Motor neuron (in vitro differentiated cells): ENCODE measurements at regions not wholly inside any gene's neighbourhood (a gene's known extent, or its start where the extent isn't known, plus 50 kb on each side); places are given as distances from the start of the nearest gene placed in this dataset.
"Not testable (repeated sequence)": the region's sequence is repeated elsewhere in the genome, so short reads cannot be mapped to it uniquely, and the experiment has no call there.

Experiments
- ATAC-seq, 8 experiments: fragments of 200-7000 bp; cut with Tn5 transposase; replicated peaks in 6 of 8; 2 replicates each; pipeline ENCODE4 v1.8.0; 2021; ENCODE audit warnings: mild to moderate bottlenecking in 8 of 8, moderate library complexity in 8 of 8
- H3K27ac ChIP-seq, 2 donors: fragments of 250-450 bp; sonication (Bioruptor Pico); 2 replicates each; pipeline ENCODE4 v1.9.0; 2021; ENCODE audit warnings: antibody characterized with exemption in 2 of 2, mild to moderate bottlenecking in 2 of 2, moderate library complexity in 1 of 2
- H3K4me1 ChIP-seq, 2 donors: fragments of 250-450 bp; sonication (Bioruptor Pico); replicated peaks in 1 of 2; 2 replicates each; pipeline ENCODE4 v1.6.1; 2021; ENCODE audit warnings: antibody characterized with exemption in 2 of 2, mild to moderate bottlenecking in 2 of 2, moderate library complexity in 1 of 2
- H3K4me3 ChIP-seq, 5 donors: fragments of 250-450 bp; sonication (Bioruptor Pico); 2 replicates each; pipeline ENCODE4 v1.9.0; 2021; ENCODE audit warnings: antibody characterized with exemption in 5 of 5, mild to moderate bottlenecking in 5 of 5, moderate library complexity in 4 of 5
- whole genome bisulfite sequencing, 10 experiments: fragments of 450-650 bp; shearing (Covaris generic); methylation state at CpG; one replicate each; pipeline ENCODE4 v1.0.0; 2022; 5-methylcytosine and 5-hydroxymethylcytosine counted together
- in situ Hi-C, 9 experiments: fragments of 400-800 bp; cut with MboI; loops; one replicate each; pipeline ENCODE4 v1.15.0; 2021; ENCODE audit warnings: low sequenced_read_pairs in 9 of 9, low pct_unique_long_range_greater_than_20kb in 2 of 9; ENCODE audit not compliant: unreplicated experiment in 9 of 9

- ATAC-seq, result no peak
- Histone ChIP-seq H3K4me3 (no peak overlapping the region), H3K4me1 (no peaks in the 10 kb centered on the region), H3K27ac (no peak overlapping the region)
- 0 to 100% (median 59%) methylated on average over 1 to 3 of the region's 3 CpGs; no CpG with 5 or more reads in 2 of the 10 experiments for WGBS, 10 experiments
- in situ Hi-C loops, result no loop called here
Observed at GRCh38 chr13:81058211-81058915, 717.4 kb upstream of the SPRY2 start.

GRCh38 chr13:81051873-81052272, 710.9 kb upstream of the SPRY2 start:
- no peak overlapping the region for H3K27ac ChIP-seq
- in situ Hi-C loops, result no loop called here
- no peak overlapping the region for H3K4me3 ChIP-seq
- ATAC-seq, result no peak
- no peaks in the 10 kb centered on the region for H3K4me1 ChIP-seq

- Histone ChIP-seq H3K4me1 (no peaks in the 10 kb centered on the region), H3K27ac (no peak overlapping the region), H3K4me3 (no peak overlapping the region)
- no peak for ATAC-seq
- 0 to 100% (median 77%) methylated on average over 1 to 7 of the region's 7 CpGs for WGBS, 10 experiments
- in situ Hi-C loops, result no loop called here
Observed at GRCh38 chr13:81048026-81048461, 707.1 kb upstream of the SPRY2 start.

DNA sequence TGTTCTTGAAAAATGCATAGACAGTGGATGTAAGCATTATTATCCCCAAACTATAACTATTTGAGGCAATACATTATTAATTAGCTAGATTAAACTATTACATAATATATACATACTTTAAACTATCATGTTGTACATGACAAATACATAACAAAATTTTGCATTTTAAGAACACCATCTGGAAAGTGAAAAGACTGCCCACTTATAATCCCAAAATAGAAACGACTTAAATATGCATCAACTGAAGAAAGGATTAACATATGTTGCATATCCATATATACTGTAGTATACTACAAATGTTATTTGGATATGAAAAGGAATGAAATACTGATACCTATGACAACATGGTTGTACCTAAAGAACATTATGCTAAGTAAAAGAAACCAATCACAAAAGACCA, 700.8 kb upstream of the SPRY2 start:
- in situ Hi-C loops, result no loop called here
- Histone ChIP-seq H3K4me1 (no peaks in the 10 kb centered on the region), H3K4me3 (no peak overlapping the region), H3K27ac (no peak overlapping the region)
- WGBS, 10 experiments, result 0 to 88% (median 54%) methylated on average over 1 of the region's 1 CpG; no CpG with 5 or more reads in 3 of the 10 experiments
- ATAC-seq, result peak in 1 of 8 experiments; percentile 39

GRCh38 chr13:81031996-81032395, 691.1 kb upstream of the SPRY2 start:
- in situ Hi-C loops, result no loop called here

DNA sequence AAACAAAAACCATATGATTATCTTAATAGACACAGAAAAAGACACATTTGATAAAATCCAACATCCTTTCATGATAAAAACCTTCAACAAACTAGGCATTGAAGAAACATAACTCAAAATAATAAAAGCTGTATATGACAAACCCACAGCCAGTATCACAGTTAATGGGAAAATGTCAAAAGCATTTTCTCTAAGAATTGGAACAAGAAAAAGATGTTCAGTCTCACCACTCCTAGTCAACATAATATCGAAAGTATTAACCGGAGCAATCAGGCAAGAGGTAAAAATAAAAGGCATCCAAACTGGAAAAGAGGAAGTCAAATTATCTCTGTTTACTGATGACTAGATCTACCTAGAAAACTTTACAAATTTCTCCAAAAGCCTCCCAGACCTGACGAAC, 684.2 kb upstream of the SPRY2 start:
- ATAC-seq, result no peak
- H3K4me3 ChIP-seq, result no peak overlapping the region
- no peaks in the 10 kb centered on the region for H3K4me1 ChIP-seq
- in situ Hi-C loops, result no loop called here
- 4 to 100% (median 84%) methylated on average over 3 of the region's 3 CpGs; no CpG with 5 or more reads in 1 of the 10 experiments for WGBS, 10 experiments
- H3K27ac ChIP-seq, result no peak overlapping the region

More at GRCh38 chr13:81031996-81032395, 691.1 kb upstream of the SPRY2 start:
- ATAC-seq, result no peak
- 0 to 100% (median 88%) methylated on average over 1 of the region's 1 CpG; no CpG with 5 or more reads in 1 of the 10 experiments for WGBS, 10 experiments
- no peak overlapping the region for H3K27ac ChIP-seq
- H3K4me1 ChIP-seq, result no peaks in the 10 kb centered on the region
- H3K4me3 ChIP-seq, result no peak overlapping the region

DNA sequence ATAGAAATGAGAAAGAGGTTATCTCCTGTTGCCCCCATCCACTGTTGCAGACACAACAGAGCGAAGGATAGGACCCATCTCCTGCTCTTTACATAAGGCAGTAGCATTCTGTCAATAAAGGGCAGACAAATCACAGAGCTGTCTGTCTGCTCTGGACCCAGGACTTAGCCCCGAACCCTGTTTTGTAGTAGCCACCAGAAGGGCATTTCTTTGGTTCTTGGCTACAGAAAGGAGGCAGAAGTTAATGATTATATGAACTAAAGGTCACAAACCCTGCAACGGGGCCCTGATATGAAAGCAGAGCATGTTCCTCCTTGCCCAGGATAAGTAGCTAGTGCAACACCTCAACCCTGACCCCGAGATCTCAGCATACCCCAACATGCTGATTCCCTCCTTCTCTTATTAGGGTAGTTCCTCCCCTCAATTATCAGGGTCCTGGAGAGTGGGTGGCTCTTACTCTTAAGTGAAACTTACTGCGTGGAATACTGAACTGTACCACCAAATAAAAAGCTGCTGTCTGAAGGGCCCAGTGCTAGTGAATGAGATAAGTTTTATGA, 680.4 kb upstream of the SPRY2 start:
- ATAC-seq, result no peak
- 0 to 100% (median 68%) methylated on average over 1 to 3 of the region's 5 CpGs; no CpG with 5 or more reads in 2 of the 10 experiments for WGBS, 10 experiments
- Histone ChIP-seq H3K4me3 (no peak overlapping the region), H3K4me1 (no peaks in the 10 kb centered on the region), H3K27ac (no peak overlapping the region)
- in situ Hi-C loops, result no loop called here

DNA sequence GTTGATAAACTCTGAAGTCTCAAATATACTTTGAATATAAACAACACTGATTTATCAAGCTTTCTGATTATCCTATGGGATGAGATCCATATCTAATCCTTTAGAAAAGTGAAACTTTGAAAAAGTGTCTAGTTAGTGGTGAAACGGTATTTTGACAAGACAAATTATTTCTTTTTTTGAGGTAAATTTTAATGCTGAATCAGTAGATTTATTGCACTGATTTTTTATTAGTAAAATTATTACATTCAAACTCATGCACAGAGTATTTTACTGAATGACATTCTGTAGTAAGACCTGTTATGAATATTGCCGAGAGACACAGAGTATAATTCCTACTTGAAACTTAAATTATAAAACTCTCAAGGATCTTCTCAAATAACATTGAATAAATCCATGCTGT, 679.1 kb upstream of the SPRY2 start:
- in situ Hi-C loops, result no loop called here
- no peaks in the 10 kb centered on the region for H3K4me1 ChIP-seq
- no peak overlapping the region for H3K27ac ChIP-seq
- WGBS, 10 experiments, result 5 to 100% (median 78%) methylated on average over 1 to 2 of the region's 2 CpGs
- no peak overlapping the region for H3K4me3 ChIP-seq
- ATAC-seq, result no peak

GRCh38 chr13:81018936-81019335, 678.0 kb upstream of the SPRY2 start:
- 25 to 94% (median 60%) methylated on average over 2 to 3 of the region's 3 CpGs; no CpG with 5 or more reads in 1 of the 10 experiments for WGBS, 10 experiments

GRCh38 chr13:81017513-81018152, 676.7 kb upstream of the SPRY2 start:
- in situ Hi-C loops, result no loop called here
- no peak overlapping the region for H3K4me3 ChIP-seq
- peak in 4 of 8 experiments; percentile 39 to 75 (median 55) for ATAC-seq
- WGBS, 10 experiments, result 0 to 59% (median 20%) methylated on average over 1 to 4 of the region's 4 CpGs; no CpG with 5 or more reads in 1 of the 10 experiments
- H3K4me1 ChIP-seq, result no peaks in the 10 kb centered on the region
- H3K27ac ChIP-seq, result no peak overlapping the region

More at GRCh38 chr13:81018936-81019335, 678.0 kb upstream of the SPRY2 start:
- no peak for ATAC-seq
- H3K4me3 ChIP-seq, result no peak overlapping the region
- in situ Hi-C loops, result no loop called here
- no peak overlapping the region for H3K27ac ChIP-seq
- H3K4me1 ChIP-seq, result no peaks in the 10 kb centered on the region

GRCh38 chr13:81012031-81012430, 671.1 kb upstream of the SPRY2 start:
- in situ Hi-C loops, result no loop called here
- H3K4me1 ChIP-seq, result no peaks in the 10 kb centered on the region
- H3K4me3 ChIP-seq, result no peak overlapping the region
- no peak for ATAC-seq
- 20 to 100% (median 91%) methylated on average over 1 to 4 of the region's 4 CpGs; no CpG with 5 or more reads in 4 of the 10 experiments for WGBS, 10 experiments
- no peak overlapping the region for H3K27ac ChIP-seq

GRCh38 chr13:81001828-81002385, 661.0 kb upstream of the SPRY2 start:
- no peak for ATAC-seq
- H3K4me1 ChIP-seq, result no peaks in the 10 kb centered on the region
- H3K27ac ChIP-seq, result no peak overlapping the region
- H3K4me3 ChIP-seq, result no peak overlapping the region
- in situ Hi-C loops, result no loop called here
- 0 to 100% (median 50%) methylated on average over 1 of the region's 1 CpG; no CpG with 5 or more reads in 1 of the 10 experiments for WGBS, 10 experiments

DNA sequence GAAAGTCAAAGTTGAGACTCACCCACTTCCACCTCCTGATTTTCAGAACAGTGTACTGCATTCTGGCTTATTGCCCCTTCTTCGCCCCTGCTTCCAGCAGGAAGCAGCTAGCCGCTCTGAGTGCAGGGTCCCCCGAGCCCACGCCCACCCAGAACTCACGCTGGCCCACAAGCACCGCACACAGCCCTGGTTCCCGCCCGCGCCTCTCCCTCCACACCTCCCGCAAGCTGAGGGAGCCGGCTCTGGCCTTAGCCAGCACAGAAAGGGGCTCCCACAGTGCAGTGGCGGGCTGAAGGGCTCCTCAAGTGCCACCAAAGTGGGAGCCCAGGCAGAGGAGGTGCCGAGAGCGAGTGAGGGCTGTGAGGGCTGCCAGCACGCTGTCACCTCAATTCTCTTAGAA, 657.7 kb upstream of the SPRY2 start:
- H3K4me1 ChIP-seq, H3K27ac ChIP-seq, ATAC-seq, in situ Hi-C loops, H3K4me3 ChIP-seq: not testable (repeated sequence)
- 86 to 96% (median 92%) methylated on average over 3 to 5 of the region's 15 CpGs; no CpG with 5 or more reads in 7 of the 10 experiments for WGBS, 10 experiments
